ENCODE measurements at regions not wholly inside any gene's neighbourhood (a gene's known extent, or its start where the extent isn't known, plus 50 kb on each side); places are given as distances from the start of the nearest gene placed in this dataset.
"Not testable (repeated sequence)": the region's sequence is repeated elsewhere in the genome, so short reads cannot be mapped to it uniquely, and the experiment has no call there.

GRCh38 chrX:1053600-1053999, 158.8 kb downstream of the CRLF2 start:
- not testable (repeated sequence) for DNase-seq

- no peak for DNase-seq
Observed at GRCh38 chrX:1053072-1053471, 159.4 kb downstream of the CRLF2 start.

GRCh38 chrX:1052021-1052420, 160.4 kb downstream of the CRLF2 start:
- DNase-seq: no peak

GRCh38 chrX:1051421-1051820, 161.0 kb downstream of the CRLF2 start:
- DNase-seq: no peak

GRCh38 chrX:1045680-1046314, 166.7 kb downstream of the CRLF2 start:
- no peak for DNase-seq

GRCh38 chrX:1041091-1041490, 171.4 kb downstream of the CRLF2 start:
- DNase-seq: no peak

GRCh38 chrX:1035931-1036330, 176.5 kb downstream of the CRLF2 start:
- DNase-seq: not testable (repeated sequence)

- DNase-seq: no peak
Observed at GRCh38 chrX:1035206-1035605, 177.2 kb downstream of the CRLF2 start.

GRCh38 chrX:1034717-1035116, 177.7 kb downstream of the CRLF2 start:
- no peak for DNase-seq

- DNase-seq: peak; percentile 13
Observed at GRCh38 chrX:1031521-1032430, 180.7 kb downstream of the CRLF2 start.

- DNase-seq: no peak
Observed at GRCh38 chrX:1029494-1029893, 183.0 kb downstream of the CRLF2 start.

- no peak for DNase-seq
Observed at GRCh38 chrX:1027680-1028079, 184.8 kb downstream of the CRLF2 start.

GRCh38 chrX:1027133-1027532, 185.3 kb downstream of the CRLF2 start:
- no peak for DNase-seq

GRCh38 chrX:1026263-1027015, 186.0 kb downstream of the CRLF2 start:
- DNase-seq: no peak

GRCh38 chrX:1025413-1025812, 187.0 kb downstream of the CRLF2 start:
- DNase-seq: no peak

GRCh38 chrX:1023676-1024075, 188.8 kb downstream of the CRLF2 start:
- peak; percentile 11 for DNase-seq

- DNase-seq: not testable (repeated sequence)
Observed at GRCh38 chrX:1021314-1021993, 191.0 kb downstream of the CRLF2 start.

- DNase-seq: no peak
Observed at GRCh38 chrX:1020634-1021166, 191.7 kb downstream of the CRLF2 start.

- DNase-seq: not testable (repeated sequence)
Observed at GRCh38 chrX:1016926-1017325, 195.5 kb downstream of the CRLF2 start.

- DNase-seq: not testable (repeated sequence)
Observed at GRCh38 chrX:1016281-1016680, 196.2 kb downstream of the CRLF2 start.

GRCh38 chrX:1012678-1013300, 199.7 kb downstream of the CRLF2 start:
- DNase-seq: peak; percentile 41

- DNase-seq: peak; percentile 62
Observed at GRCh38 chrX:1011691-1012283, 200.7 kb downstream of the CRLF2 start.

Data from eye (tissue), 1 donor.